ENCODE measurements at regions not wholly inside any gene's neighbourhood (a gene's known extent, or its start where the extent isn't known, plus 50 kb on each side); places are given as distances from the start of the nearest gene placed in this dataset.

DNA sequence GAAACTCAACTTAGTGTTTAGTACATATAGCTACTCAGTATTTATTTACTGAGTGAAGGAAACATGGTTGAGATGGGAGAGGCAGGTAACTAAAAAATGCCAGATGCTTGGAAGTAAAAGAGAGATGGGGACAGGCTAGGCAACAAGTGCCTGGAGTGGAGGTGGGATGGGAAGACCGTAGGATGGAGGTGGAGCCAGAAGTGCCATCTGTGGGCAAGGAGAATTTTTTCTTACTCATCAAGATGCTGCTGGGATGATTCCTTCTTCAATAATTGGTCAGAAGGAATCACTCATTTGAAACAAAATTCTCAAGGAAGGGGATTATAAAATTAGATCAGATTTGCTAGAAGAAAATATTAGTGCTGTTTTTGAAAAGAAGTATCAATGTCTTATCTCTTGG lies 72.9 kb downstream of the IFI44 start:
- Histone ChIP-seq H3K27ac (no peak overlapping the region), H3K4me3 (no peak overlapping the region), H3K27me3 (no peaks in the 10 kb centered on the region), H3K9me3 (no peaks in the 10 kb centered on the region), H3K4me1 (no peaks in the 10 kb centered on the region), H3K36me3 (no peaks in the 10 kb centered on the region)
- intact Hi-C loops (cut with DNase I), result no loop called here
- DNase-seq (ENCODE audit: extremely low spot score in 2 of 2), result no peak
- TF ChIP-seq POLR2A (IDR thresholded peaks at IDR 0.05) (no peak), POLR2AphosphoS5 (IDR thresholded peaks at IDR 0.05; ENCODE audit: insufficient read depth in 1 of 2, low read depth in 1 of 2) (no peak)
- TF ChIP-seq, protein P1, sequence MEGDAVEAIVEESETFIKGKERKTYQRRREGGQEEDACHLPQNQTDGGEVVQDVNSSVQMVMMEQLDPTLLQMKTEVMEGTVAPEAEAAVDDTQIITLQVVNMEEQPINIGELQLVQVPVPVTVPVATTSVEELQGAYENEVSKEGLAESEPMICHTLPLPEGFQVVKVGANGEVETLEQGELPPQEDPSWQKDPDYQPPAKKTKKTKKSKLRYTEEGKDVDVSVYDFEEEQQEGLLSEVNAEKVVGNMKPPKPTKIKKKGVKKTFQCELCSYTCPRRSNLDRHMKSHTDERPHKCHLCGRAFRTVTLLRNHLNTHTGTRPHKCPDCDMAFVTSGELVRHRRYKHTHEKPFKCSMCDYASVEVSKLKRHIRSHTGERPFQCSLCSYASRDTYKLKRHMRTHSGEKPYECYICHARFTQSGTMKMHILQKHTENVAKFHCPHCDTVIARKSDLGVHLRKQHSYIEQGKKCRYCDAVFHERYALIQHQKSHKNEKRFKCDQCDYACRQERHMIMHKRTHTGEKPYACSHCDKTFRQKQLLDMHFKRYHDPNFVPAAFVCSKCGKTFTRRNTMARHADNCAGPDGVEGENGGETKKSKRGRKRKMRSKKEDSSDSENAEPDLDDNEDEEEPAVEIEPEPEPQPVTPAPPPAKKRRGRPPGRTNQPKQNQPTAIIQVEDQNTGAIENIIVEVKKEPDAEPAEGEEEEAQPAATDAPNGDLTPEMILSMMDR (IDR thresholded peaks at IDR 0.05), result no peak

DNA sequence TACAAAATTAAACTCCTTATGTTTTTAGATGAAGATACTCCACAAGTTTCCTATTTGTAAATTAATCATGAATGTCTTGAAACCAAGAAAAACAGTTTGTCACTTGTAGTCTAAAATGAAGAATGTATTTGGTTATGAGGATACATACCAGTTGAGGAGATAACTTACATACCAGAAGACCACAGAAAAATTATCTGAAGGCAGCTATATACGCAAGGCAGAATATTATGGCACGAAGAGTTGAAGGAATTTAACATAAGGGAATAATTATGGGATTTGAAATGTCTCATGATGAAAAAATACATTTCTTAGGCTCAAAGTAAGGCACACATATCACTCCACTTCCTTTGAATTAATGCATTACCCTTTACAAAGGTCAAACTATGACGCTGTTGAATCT lies 73.3 kb downstream of the IFI44 start:
- Histone ChIP-seq H3K4me3 (no peak overlapping the region), H3K27me3 (no peaks in the 10 kb centered on the region), H3K9me3 (no peaks in the 10 kb centered on the region), H3K36me3 (no peaks in the 10 kb centered on the region), H3K4me1 (no peaks in the 10 kb centered on the region), H3K27ac (no peak overlapping the region)
- DNase-seq (ENCODE audit: extremely low spot score in 2 of 2), result no peak
- intact Hi-C loops (cut with DNase I), result no loop called here
- no peak for TF ChIP-seq POLR2AphosphoS5 (IDR thresholded peaks at IDR 0.05; ENCODE audit: insufficient read depth in 1 of 2, low read depth in 1 of 2)
- no peak for TF ChIP-seq POLR2A (IDR thresholded peaks at IDR 0.05)
- TF ChIP-seq, protein P1 (IDR thresholded peaks at IDR 0.05), result no peak

DNA sequence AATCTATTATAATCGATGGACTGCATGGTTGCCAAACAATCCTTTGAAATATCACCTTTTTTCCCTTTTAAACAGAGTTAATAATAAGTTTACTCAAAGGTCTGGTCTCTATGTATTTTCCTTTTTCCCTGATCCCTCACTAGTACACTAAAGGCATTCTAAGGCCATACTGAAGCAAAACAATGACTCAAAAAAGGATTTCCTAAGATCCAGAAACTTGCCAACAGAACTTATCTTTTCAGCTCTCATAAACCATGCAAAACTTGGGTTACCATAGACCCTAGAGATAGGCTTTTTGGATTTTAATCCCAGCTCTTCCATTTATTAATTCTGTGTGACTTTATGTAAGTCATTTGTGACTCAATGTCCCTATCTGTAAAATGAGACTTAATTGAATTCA lies 77.1 kb downstream of the IFI44 start:
- intact Hi-C loops (cut with DNase I), result no loop called here
- TF ChIP-seq POLR2AphosphoS5 (IDR thresholded peaks at IDR 0.05; ENCODE audit: insufficient read depth in 1 of 2, low read depth in 1 of 2), result no peak
- TF ChIP-seq, protein P1 (IDR thresholded peaks at IDR 0.05), result no peak
- TF ChIP-seq POLR2A (IDR thresholded peaks at IDR 0.05), result no peak
- Histone ChIP-seq H3K27ac (no peak overlapping the region), H3K27me3 (no peaks in the 10 kb centered on the region), H3K36me3 (no peaks in the 10 kb centered on the region), H3K4me3 (no peak overlapping the region), H3K9me3 (no peaks in the 10 kb centered on the region), H3K4me1 (no peaks in the 10 kb centered on the region)
- DNase-seq (ENCODE audit: extremely low spot score in 2 of 2), result no peak

DNA sequence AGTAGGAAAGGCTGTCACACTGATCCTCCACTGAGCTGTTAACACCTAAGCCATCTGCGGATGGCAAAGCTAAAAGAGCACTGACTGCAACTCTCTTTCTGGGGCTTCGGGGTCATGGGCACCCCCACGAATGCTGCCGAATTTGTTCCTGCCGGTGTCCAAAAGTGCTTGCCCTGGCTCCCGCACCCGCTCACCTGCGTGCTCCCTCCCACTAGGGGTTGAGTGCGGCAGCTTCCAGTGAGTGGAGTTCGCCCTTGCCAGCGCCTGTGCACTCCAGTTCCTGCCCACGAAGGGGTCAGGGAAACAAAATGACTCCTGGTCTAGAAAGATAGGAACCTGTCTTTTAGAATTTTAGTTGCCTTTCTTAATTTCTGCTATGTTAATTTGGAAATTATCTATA lies 78.7 kb downstream of the IFI44 start:
- TF ChIP-seq POLR2AphosphoS5 (IDR thresholded peaks at IDR 0.05; ENCODE audit: insufficient read depth in 1 of 2, low read depth in 1 of 2), result no peak
- TF ChIP-seq, protein P1 (IDR thresholded peaks at IDR 0.05), result no peak
- TF ChIP-seq POLR2A (IDR thresholded peaks at IDR 0.05), result no peak
- no peak overlapping the region for H3K4me3 ChIP-seq
- H3K4me1 ChIP-seq, result no peaks in the 10 kb centered on the region
- H3K9me3 ChIP-seq, result no peaks in the 10 kb centered on the region
- no peaks in the 10 kb centered on the region for H3K36me3 ChIP-seq
- H3K27ac ChIP-seq, result no peak overlapping the region
- no peaks in the 10 kb centered on the region for H3K27me3 ChIP-seq
- DNase-seq (ENCODE audit: extremely low spot score in 2 of 2), result no peak
- intact Hi-C loops (cut with DNase I), result no loop called here

DNA sequence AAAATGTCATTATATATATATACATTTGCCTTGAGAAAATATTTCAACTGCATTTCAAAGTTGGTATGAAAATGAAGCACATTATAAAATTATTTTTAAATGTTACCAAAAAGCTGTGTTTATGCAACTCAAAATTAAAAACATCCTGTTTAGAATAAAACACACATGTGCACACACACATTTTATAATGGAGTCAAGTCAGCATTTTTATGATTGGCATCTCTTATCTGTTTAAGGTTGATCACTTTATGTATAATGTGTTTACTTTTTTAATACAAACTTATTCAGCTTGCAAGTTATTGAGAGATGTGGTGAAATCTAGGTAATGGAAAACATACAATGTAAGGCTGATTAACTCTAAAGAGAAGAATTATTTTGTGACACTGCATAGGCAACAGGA lies 80.4 kb downstream of the IFI44 start:
- intact Hi-C loops (cut with DNase I), result no loop called here
- TF ChIP-seq, protein P1 (IDR thresholded peaks at IDR 0.05), result no peak
- TF ChIP-seq POLR2A (IDR thresholded peaks at IDR 0.05) (no peak), POLR2AphosphoS5 (IDR thresholded peaks at IDR 0.05; ENCODE audit: insufficient read depth in 1 of 2, low read depth in 1 of 2) (no peak)

More for the DNA sequence above, 80.4 kb downstream of the IFI44 start:
- no peak overlapping the region for H3K4me3 ChIP-seq
- no peaks in the 10 kb centered on the region for H3K9me3 ChIP-seq
- no peaks in the 10 kb centered on the region for H3K36me3 ChIP-seq
- no peak overlapping the region for H3K27ac ChIP-seq
- H3K27me3 ChIP-seq, result no peaks in the 10 kb centered on the region
- no peaks in the 10 kb centered on the region for H3K4me1 ChIP-seq
- no peak for DNase-seq (ENCODE audit: extremely low spot score in 2 of 2)

All from vagina (tissue), 2 donors.